ENCODE measurements at regions not wholly inside any gene's neighbourhood (a gene's known extent, or its start where the extent isn't known, plus 50 kb on each side); places are given as distances from the start of the nearest gene placed in this dataset.

DNA sequence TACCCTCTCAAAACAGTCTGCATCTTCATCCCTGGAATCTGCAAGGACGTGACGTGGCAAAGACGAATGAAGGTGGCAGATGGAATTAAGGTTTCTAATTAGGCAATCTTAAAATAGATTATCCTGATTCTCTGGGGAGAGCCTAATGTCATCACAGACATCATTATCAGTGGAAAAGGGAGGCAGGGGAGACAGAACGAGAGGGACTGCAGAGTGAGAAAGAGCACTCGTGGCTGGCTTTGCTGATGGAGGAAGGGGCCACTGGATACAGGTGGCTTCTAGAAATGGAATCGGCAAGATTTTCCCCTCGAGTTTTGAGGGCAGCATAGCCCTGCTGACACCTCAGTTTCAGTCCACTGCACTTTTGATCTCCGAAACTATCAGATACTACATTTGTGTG, 110.6 kb downstream of the ASMT start (continued):
- no peak for TF ChIP-seq ZNF274 (IDR thresholded peaks at IDR 0.05; ENCODE audit: borderline replicate concordance, extremely low read depth, low read length)
- TF ChIP-seq SIN3A (conservative IDR thresholded peaks at IDR 0.05 in 1 of 2, IDR thresholded peaks at IDR 0.05 in 1 of 2; ENCODE audit: low read depth in 1 of 2, low read length in 2 of 2) = no peak
- TF ChIP-seq, protein P1, sequence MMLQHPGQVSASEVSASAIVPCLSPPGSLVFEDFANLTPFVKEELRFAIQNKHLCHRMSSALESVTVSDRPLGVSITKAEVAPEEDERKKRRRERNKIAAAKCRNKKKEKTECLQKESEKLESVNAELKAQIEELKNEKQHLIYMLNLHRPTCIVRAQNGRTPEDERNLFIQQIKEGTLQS (IDR thresholded peaks at IDR 0.05; ENCODE audit: insufficient read depth, low read depth, low read length) = no peak
- no peak for TF ChIP-seq SIX5 (IDR thresholded peaks at IDR 0.05; ENCODE audit: low read depth, low read length)

Data from H1 (cell line).